Adrenal gland (tissue), 9 donors: ENCODE measurements at regions not wholly inside any gene's neighbourhood (a gene's known extent, or its start where the extent isn't known, plus 50 kb on each side); places are given as distances from the start of the nearest gene placed in this dataset.

Experiments
- DNase-seq, 7 donors: peaks; one replicate each; pipeline ENCODE4 v3.0.0-alpha.2; 2019 to 2020
- H3K27ac ChIP-seq, 5 donors: fragments of 200-600 bp; sonication (generic) in 4 of 5; 1 replicate in 3 of 5; 2 replicates in 2 of 5; pipeline versions ENCODE4 v1.5.1 to v1.8.0; 2016 to 2020; ENCODE audit warnings: mild to moderate bottlenecking in 1 of 5
- H3K27me3 ChIP-seq: fragments of 200-600 bp; 2 replicates; pipeline ENCODE4 v1.8.0; 2021
- H3K36me3 ChIP-seq, 2 donors: fragments of 200-600 bp; replicated peaks in 1 of 2; 1 replicate in 1 of 2; 2 replicates in 1 of 2; pipeline versions ENCODE4 v1.5.1 to v1.8.0; 2018 to 2022
- H3K4me1 ChIP-seq, 2 donors: fragments of 200-600 bp; replicated peaks in 1 of 2; 1 replicate in 1 of 2; 2 replicates in 1 of 2; pipeline versions ENCODE4 v1.5.1 to v1.8.0; 2018 to 2021
- H3K4me3 ChIP-seq, 4 donors: fragments of 200-600 bp; sonication (generic) in 3 of 4; one replicate each; pipeline ENCODE4 v1.5.1; 2016 to 2018
- H3K9me3 ChIP-seq, 3 donors: fragments of 200-600 bp; sonication (generic) in 1 of 3; replicated peaks in 1 of 3; 1 replicate in 2 of 3; 2 replicates in 1 of 3; pipeline versions ENCODE4 v1.5.1 to v1.8.0; 2016 to 2021
- CTCF ChIP-seq, 6 experiments: fragments of 450-650 bp in 4 of 6; fragments of 200-600 bp in 2 of 6; sonication (generic) in 1 of 6; IDR thresholded peaks; 1 replicate in 5 of 6; 2 replicates in 1 of 6; pipeline versions ENCODE4 v1.5.1 to v1.8.0; 2016 to 2021; ENCODE audit warnings: antibody characterized with exemption in 6 of 6, mild to moderate bottlenecking in 2 of 6, moderate library complexity in 1 of 6
- POLR2A ChIP-seq, 2 donors: fragments of 450-650 bp; IDR thresholded peaks; one replicate each; pipeline ENCODE4 v1.6.1; 2017; ENCODE audit warnings: antibody characterized with exemption in 2 of 2, mild to moderate bottlenecking in 2 of 2, moderate library complexity in 1 of 2
- WGBS, 4 donors: extraction: QIAGEN DNeasy Blood & Tissue Kit in 2 of 4; methylation state at CpG; one replicate each; pipeline versions ENCODE4 v1.1.5 to v1.1.7; 2013 to 2017; 5-methylcytosine and 5-hydroxymethylcytosine counted together
- intact Hi-C, 2 donors: fragments of 100-400 bp; cut with DNase I; formaldehyde crosslinking; loops; one replicate each; pipeline versions ENCODE4 v1.14.1 to v1.15.0; 2022 to 2023
- donor health status: healthy with polysubstance abuse.
- donor health status: Bipolar disorder and iron deficiency.
- donor health status: DM: yes; HTN: yes; CAD: no.
- donor health status: DM: no; HTN: no; CAD: no.
- donor health status: DM: no; HTN: no; CAD: no.

DNA sequence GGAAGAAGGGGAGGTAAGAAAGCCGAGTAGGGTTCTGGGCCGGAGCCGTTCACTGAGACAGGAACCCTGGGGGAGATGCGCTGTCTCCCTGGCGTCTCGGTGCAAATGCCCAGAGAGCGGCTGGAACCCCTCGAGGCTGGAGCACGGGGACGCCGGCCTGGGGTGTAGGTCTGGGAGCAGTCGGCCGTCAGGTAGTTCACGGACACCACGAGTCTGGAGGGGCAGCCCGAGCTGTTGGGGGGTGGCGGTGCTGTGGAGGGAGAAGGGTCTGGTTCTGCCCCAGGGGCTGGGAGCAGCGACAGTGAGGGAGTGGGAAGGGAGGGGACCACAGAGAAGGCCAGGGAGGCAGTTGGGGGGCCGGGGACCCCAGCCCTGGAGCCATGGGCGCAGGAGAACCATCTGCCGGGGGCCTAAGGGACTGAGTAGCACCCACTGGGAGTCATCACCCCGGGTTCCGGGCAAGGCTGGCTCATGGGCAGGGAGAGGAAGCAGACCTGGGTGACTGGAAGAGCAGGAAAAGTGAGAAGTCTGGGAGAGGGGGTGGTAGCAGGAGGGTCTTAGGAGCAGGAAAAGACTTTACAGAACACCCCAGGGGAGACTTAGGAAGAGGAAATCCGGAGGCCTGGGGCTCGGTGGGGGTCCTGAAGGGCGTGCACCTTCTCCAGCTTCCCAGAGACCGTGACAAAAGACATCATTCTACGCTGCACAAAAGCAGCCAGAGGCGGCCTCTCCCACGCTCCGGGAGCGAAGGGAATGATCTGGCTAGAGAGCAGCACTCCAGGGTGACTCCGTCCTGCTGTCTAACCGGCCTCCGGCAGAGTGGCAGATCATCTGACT is 173.1 kb upstream of the SOX1 start:
- Histone ChIP-seq H3K27ac (no peak overlapping the region), H3K4me3 (no peak overlapping the region), H3K4me1 (no peaks in the 10 kb centered on the region), H3K27me3 (peaks cover 37% of the 10 kb centered on the region), H3K9me3 (peaks cover 0 to 4% (median 0%) of the 10 kb centered on the region in 3 donors), H3K36me3 (no peaks in the 10 kb centered on the region)
- DNase-seq = peak in 1 of 7 donors; percentile 18
- intact Hi-C loops = no loop called here
- TF ChIP-seq POLR2A (IDR thresholded peaks at IDR 0.05) (no peak), CTCF (IDR thresholded peaks at IDR 0.05) (no peak)
- WGBS, 4 donors = 10 to 19% (median 13%) methylated on average over 26 to 35 of the region's 35 CpGs

DNA sequence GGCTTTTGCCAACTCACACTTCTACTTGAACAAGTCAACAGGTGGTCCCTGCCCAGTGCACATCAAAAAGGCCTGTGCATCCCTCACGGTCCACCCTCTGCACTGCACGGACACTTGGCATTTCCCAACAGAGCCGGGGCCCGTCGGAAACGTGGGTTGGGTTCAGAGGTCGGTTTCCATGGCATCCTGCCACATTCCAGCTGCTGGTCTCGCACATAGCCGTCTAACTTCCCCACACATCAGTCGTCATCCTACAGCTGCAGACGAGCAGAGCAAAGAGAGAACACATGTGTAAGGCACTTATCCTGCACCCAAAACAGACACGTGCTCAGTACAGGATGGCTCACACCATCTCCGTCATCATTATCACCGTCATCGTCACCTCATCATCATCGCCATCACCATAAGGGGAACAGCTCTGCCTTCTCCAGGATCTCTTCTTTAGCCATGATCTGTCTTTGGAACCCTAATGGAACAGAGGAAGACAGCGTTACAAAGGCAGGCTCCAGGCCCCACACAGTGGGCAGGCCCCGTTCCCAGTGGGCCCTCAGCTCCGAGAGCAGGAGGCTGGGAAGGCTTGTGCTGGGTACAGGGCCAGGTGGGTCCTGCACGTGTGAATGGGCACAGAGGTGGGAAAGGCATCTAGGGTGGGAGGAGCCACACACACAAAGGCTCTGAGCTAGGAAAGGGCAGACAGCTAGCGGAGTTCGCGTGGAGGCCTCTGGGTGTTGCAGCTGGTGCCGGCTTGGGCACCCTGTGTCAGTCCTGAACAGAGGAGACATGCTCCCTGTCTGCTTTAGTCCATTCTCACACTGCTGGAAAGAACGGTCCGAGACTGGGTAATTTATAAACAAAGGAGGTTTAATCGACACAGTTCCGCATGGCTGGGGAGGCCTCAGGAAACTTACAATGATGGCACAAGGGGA is 170.8 kb upstream of the SOX1 start:
- Histone ChIP-seq H3K36me3 (no peaks in the 10 kb centered on the region), H3K27ac (no peak overlapping the region), H3K4me3 (no peak overlapping the region), H3K9me3 (peaks cover 0 to 2% (median 0%) of the 10 kb centered on the region in 3 donors), H3K4me1 (no peaks in the 10 kb centered on the region), H3K27me3 (peaks cover 33% of the 10 kb centered on the region)
- TF ChIP-seq CTCF (IDR thresholded peaks at IDR 0.05) (no peak), POLR2A (IDR thresholded peaks at IDR 0.05) (no peak)
- 62 to 77% (median 66%) methylated on average over 22 to 28 of the region's 28 CpGs for WGBS, 4 donors
- peak in 1 of 7 donors; percentile 33 for DNase-seq
- intact Hi-C loops = no loop called here

DNA sequence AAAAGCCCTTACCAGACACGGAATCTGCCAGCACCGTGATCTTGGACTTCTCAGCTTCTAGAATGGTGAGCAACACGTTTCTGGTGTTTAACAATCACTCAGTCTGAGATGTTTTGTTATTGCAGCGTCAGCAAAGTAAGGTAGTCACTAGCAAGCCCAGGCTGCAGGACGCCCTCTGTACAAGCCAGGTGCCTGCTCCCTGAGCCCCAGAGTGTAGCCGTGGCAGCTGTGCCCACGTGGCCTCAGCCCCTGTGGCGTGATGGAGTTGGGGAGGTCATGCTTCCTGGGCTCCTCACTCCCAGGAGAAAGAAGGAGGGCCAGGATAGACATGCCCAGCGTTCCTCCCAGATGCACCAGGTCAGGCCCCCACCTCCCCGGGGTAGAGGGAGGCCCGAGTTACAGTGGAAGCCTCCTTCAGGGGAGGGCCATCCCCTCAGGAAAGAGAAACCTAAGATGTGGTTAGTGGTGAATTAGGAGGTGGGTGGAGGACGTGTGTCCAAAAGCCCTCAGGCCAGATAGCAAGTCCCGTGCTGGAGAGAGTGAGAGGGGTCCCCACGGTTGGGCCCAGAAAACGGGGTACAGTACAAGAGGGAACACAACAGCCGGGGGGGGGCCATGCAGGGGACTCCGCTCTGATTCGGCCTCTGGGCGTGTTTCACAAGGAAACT is 169.6 kb upstream of the SOX1 start:
- H3K36me3 ChIP-seq = no peaks in the 10 kb centered on the region
- H3K9me3 ChIP-seq = no peaks in the 10 kb centered on the region
- intact Hi-C loops = no loop called here
- WGBS, 4 donors = 59 to 67% (median 63%) methylated on average over 16 to 19 of the region's 19 CpGs
- no peak overlapping the region for H3K27ac ChIP-seq
- TF ChIP-seq CTCF (IDR thresholded peaks at IDR 0.05) = no peak
- no peak overlapping the region for H3K4me3 ChIP-seq
- no peaks in the 10 kb centered on the region for H3K4me1 ChIP-seq
- peaks cover 24% of the 10 kb centered on the region for H3K27me3 ChIP-seq
- DNase-seq = no peak

- intact Hi-C loops = no loop called here
- Histone ChIP-seq H3K27ac (no peak overlapping the region), H3K36me3 (no peaks in the 10 kb centered on the region), H3K4me1 (no peaks in the 10 kb centered on the region), H3K4me3 (no peak overlapping the region), H3K9me3 (no peaks in the 10 kb centered on the region), H3K27me3 (peaks cover 19% of the 10 kb centered on the region)
- WGBS, 4 donors = 62 to 76% (median 66%) methylated on average over 9 of the region's 9 CpGs
- TF ChIP-seq POLR2A (IDR thresholded peaks at IDR 0.05) = no peak
- TF ChIP-seq CTCF (IDR thresholded peaks at IDR 0.05) = no peak
- DNase-seq = peak in 1 of 7 donors; percentile 28
Observed at GRCh38 chr13:111897846-111898215, 169.1 kb upstream of the SOX1 start.
